Stomach (tissue), 8 donors: ENCODE measurements at regions not wholly inside any gene's neighbourhood (a gene's known extent, or its start where the extent isn't known, plus 50 kb on each side); places are given as distances from the start of the nearest gene placed in this dataset.

Source experiments
- DNase-seq, 2 donors: peaks; one replicate each; pipeline versions ENCODE4 v3.0.0 to v3.0.0-alpha.2; 2013 to 2019
- H3K27ac ChIP-seq, 5 donors: fragments of 200-600 bp in 4 of 5; sonication (generic) in 4 of 5; one replicate each; pipeline ENCODE4 v1.5.1; 2013 to 2019; ENCODE audit warnings: mild to moderate bottlenecking in 1 of 5, moderate library complexity in 1 of 5
- H3K27me3 ChIP-seq, 3 donors: fragments of 200-600 bp; sonication (generic); one replicate each; pipeline ENCODE4 v1.5.1; 2017 to 2019; ENCODE audit warnings: mixed run types in 1 of 3
- H3K36me3 ChIP-seq, 4 donors: fragments of 200-600 bp; sonication (generic); 1 replicate in 3 of 4; 2 replicates in 1 of 4; pipeline ENCODE4 v1.5.1; 2016 to 2019
- H3K4me1 ChIP-seq, 4 donors: fragments of 200-600 bp; sonication (generic); one replicate each; pipeline ENCODE4 v1.5.1; 2016 to 2019
- H3K4me3 ChIP-seq, 4 donors: fragments of 200-600 bp; sonication (generic) in 3 of 4; one replicate each; pipeline ENCODE4 v1.5.1; 2016 to 2019; ENCODE audit warnings: mild to moderate bottlenecking in 1 of 4
- H3K9me3 ChIP-seq, 4 donors: fragments of 200-600 bp; sonication (generic); one replicate each; pipeline ENCODE4 v1.5.1; 2016 to 2019
- CTCF ChIP-seq, 7 experiments: fragments of 450-650 bp in 4 of 7; fragments of 200-600 bp in 3 of 7; sonication (generic) in 3 of 7; IDR thresholded peaks; one replicate each; pipeline ENCODE4 v1.5.1; 2016 to 2019; ENCODE audit warnings: antibody characterized with exemption in 7 of 7, control low read depth in 2 of 7, mild to moderate bottlenecking in 1 of 7
- EP300 ChIP-seq: sonication (generic); formaldehyde crosslinking; IDR thresholded peaks from one replicate; pipeline ENCODE4 v1.6.1; 2017; ENCODE audit warnings: antibody characterized with exemption
- POLR2A ChIP-seq, 4 donors: fragments of 450-650 bp; IDR thresholded peaks; one replicate each; pipeline ENCODE4 v1.6.1; 2016; ENCODE audit warnings: antibody characterized with exemption in 4 of 4, control low read depth in 2 of 4, mild to moderate bottlenecking in 1 of 4, moderate library complexity in 1 of 4
- POLR2AphosphoS5 ChIP-seq, 3 donors: sonication (generic); formaldehyde crosslinking; IDR thresholded peaks; one replicate each; pipeline ENCODE4 v1.6.1; 2016; ENCODE audit warnings: antibody characterized with exemption in 3 of 3
- WGBS, 5 donors: extraction: QIAGEN DNeasy Blood & Tissue Kit in 3 of 5; methylation state at CpG; one replicate each; pipeline versions ENCODE4 v1.1.5 to v1.1.7; 2013 to 2018; 5-methylcytosine and 5-hydroxymethylcytosine counted together
- intact Hi-C: fragments of 100-400 bp; cut with DNase I; formaldehyde crosslinking; loops from one replicate; pipeline ENCODE4 v1.15.1; 2023; ENCODE audit warnings: low total_unique reads
- donor health status: healthy with polysubstance abuse.
- donor health status: Bipolar disorder and iron deficiency.
- donor health status: healthy.

- no peaks in the 10 kb centered on the region for H3K36me3 ChIP-seq
- no peak overlapping the region for H3K4me3 ChIP-seq
- DNase-seq = no peak
- no peak overlapping the region for H3K27ac ChIP-seq
- WGBS, 5 donors = 82 to 93% (median 84%) methylated on average over 5 of the region's 5 CpGs
- H3K4me1 ChIP-seq = peaks cover 0 to 11% (median 2%) of the 10 kb centered on the region in 4 donors
- intact Hi-C loops = no loop called here
- TF ChIP-seq POLR2AphosphoS5 (IDR thresholded peaks at IDR 0.05) = no peak
- TF ChIP-seq POLR2A (IDR thresholded peaks at IDR 0.05) = no peak
- no peak for TF ChIP-seq CTCF (IDR thresholded peaks at IDR 0.05)
- no peak for TF ChIP-seq EP300
- H3K27me3 ChIP-seq = no peaks in the 10 kb centered on the region
- no peaks in the 10 kb centered on the region for H3K9me3 ChIP-seq
Observed at GRCh38 chr14:53848854-53849253, 107.8 kb downstream of the BMP4 start.

DNA sequence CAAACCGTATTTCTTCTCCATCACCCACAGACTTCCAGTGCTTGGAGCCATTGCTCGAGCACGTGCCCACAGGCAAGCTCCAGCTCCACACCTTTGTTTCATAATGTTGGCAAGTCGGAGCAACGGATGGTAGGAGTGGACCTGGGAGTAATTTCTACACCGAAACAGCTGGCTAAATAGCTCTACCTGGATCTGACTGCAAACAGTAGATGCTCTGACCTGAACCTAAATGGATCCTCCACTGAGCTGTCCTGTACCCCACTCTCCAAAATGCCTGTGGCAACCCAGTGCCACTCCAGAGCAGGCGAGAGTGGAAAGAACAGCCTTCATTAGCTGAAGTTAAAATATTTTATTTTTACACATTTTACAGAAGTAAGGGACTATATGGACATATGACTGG, 108.7 kb downstream of the BMP4 start:
- DNase-seq = no peak
- no peak overlapping the region for H3K4me3 ChIP-seq
- no peaks in the 10 kb centered on the region for H3K36me3 ChIP-seq
- no peaks in the 10 kb centered on the region for H3K9me3 ChIP-seq
- no peaks in the 10 kb centered on the region for H3K27me3 ChIP-seq
- 94 to 97% (median 96%) methylated on average over 7 of the region's 7 CpGs for WGBS, 5 donors
- peaks cover 0 to 11% (median 4%) of the 10 kb centered on the region in 4 donors for H3K4me1 ChIP-seq
- intact Hi-C loops = no loop called here
- TF ChIP-seq POLR2AphosphoS5 (IDR thresholded peaks at IDR 0.05) (no peak), EP300 (no peak), POLR2A (IDR thresholded peaks at IDR 0.05) (no peak), CTCF (IDR thresholded peaks at IDR 0.05) (no peak)
- no peak overlapping the region for H3K27ac ChIP-seq

- no peaks in the 10 kb centered on the region for H3K36me3 ChIP-seq
- 76 to 91% (median 83%) methylated on average over 1 of the region's 1 CpG for WGBS, 5 donors
- no peak for DNase-seq
- intact Hi-C loops = no loop called here
- peaks cover 0 to 15% (median 9%) of the 10 kb centered on the region in 4 donors for H3K4me1 ChIP-seq
- no peak overlapping the region for H3K27ac ChIP-seq
- TF ChIP-seq POLR2AphosphoS5 (IDR thresholded peaks at IDR 0.05) (no peak), CTCF (IDR thresholded peaks at IDR 0.05) (no peak), POLR2A (IDR thresholded peaks at IDR 0.05) (no peak), EP300 (no peak)
- no peaks in the 10 kb centered on the region for H3K9me3 ChIP-seq
- no peaks in the 10 kb centered on the region for H3K27me3 ChIP-seq
- H3K4me3 ChIP-seq = no peak overlapping the region
Observed at GRCh38 chr14:53847057-53847456, 109.6 kb downstream of the BMP4 start.

GRCh38 chr14:53845813-53846693, 110.6 kb downstream of the BMP4 start:
- intact Hi-C loops = no loop called here
- H3K27ac ChIP-seq = no peak overlapping the region
- peaks cover 0 to 16% (median 7%) of the 10 kb centered on the region in 4 donors for H3K4me1 ChIP-seq
- no peak overlapping the region for H3K4me3 ChIP-seq
- H3K27me3 ChIP-seq = no peaks in the 10 kb centered on the region
- no peak for DNase-seq
- H3K9me3 ChIP-seq = no peaks in the 10 kb centered on the region
- no peaks in the 10 kb centered on the region for H3K36me3 ChIP-seq
- 68 to 82% (median 78%) methylated on average over 8 of the region's 8 CpGs for WGBS, 5 donors
- TF ChIP-seq CTCF (IDR thresholded peaks at IDR 0.05) (no peak), POLR2A (IDR thresholded peaks at IDR 0.05) (no peak), EP300 (no peak), POLR2AphosphoS5 (IDR thresholded peaks at IDR 0.05) (no peak)
